GM12878 (cell line): ENCODE measurements at regions not wholly inside any gene's neighbourhood (a gene's known extent, or its start where the extent isn't known, plus 50 kb on each side); places are given as distances from the start of the nearest gene placed in this dataset.

ENCODE experiments used
- ATAC-seq: fragments of 200-7000 bp; cut with Tn5 transposase; 3 replicates; pipeline ENCODE4 v1.9.1; 2020; ENCODE audit warnings: mild to moderate bottlenecking, moderate library complexity
- BruUV-seq: library from RNA; stranded (reverse); fragments of 400-500 nt; replicated peaks from 2 replicates; lab custom pipeline; 2021; lab: Mats Ljungman, UMichigan
- CTCF ChIA-PET: fragments of 300-600 bp; sonication (Branson Sonifier 250); formaldehyde crosslinking; extraction: SDS; loops from one replicate; lab custom pipeline; 2021; ENCODE audit warnings: inconsistent platforms; lab: Yijun Ruan, JAX
- POLR2A ChIA-PET: fragments of 350-600 bp; formaldehyde crosslinking; extraction: SDS; loops from one replicate; lab custom pipeline; 2021; ENCODE audit warnings: inconsistent platforms; lab: Charles Lee
- RAD21 ChIA-PET: fragments of 300-600 bp; sonication (Branson Sonifier 250); formaldehyde crosslinking; loops from one replicate; lab custom pipeline; 2023; ENCODE audit warnings: antibody characterized with exemption; ENCODE audit not compliant: unreplicated experiment; lab: Charles Lee
- SMC1A ChIA-PET: fragments of 300-600 bp; sonication (Branson Sonifier 250); formaldehyde crosslinking; loops from one replicate; lab custom pipeline; 2023; ENCODE audit not compliant: unreplicated experiment, uncharacterized antibody; lab: Charles Lee
- DNase-seq: peaks from one replicate; pipeline ENCODE4 v3.0.0-alpha.2; 2011; ENCODE audit warnings: low read depth, low spot score
- FAIRE-seq: peaks from 3 replicates; lab custom pipeline; 2011; peaks lifted over from hg19 to GRCh38; lab: Jason Lieb, UNC
- H2AFZ ChIP-seq: 2 replicates; pipeline ENCODE4 v1.6.0; 2011; ENCODE audit warnings: low read depth, low read length, control low read depth; ENCODE audit not compliant: control insufficient read depth
- H3K27ac ChIP-seq: 2 replicates; pipeline ENCODE4 v1.5.1; 2011; ENCODE audit warnings: control low read depth; ENCODE audit not compliant: control insufficient read depth, insufficient read depth
- H3K27me3 ChIP-seq, 2 experiments: replicated peaks in 1 of 2; 2 replicates each; pipeline versions ENCODE4 v1.6.0 to v1.6.1; 2011; ENCODE audit warnings: low read length in 1 of 2; ENCODE audit not compliant: control insufficient read depth in 2 of 2, insufficient read depth in 2 of 2
- H3K36me3 ChIP-seq, 2 experiments: 2 replicates each; pipeline ENCODE4 v1.5.1; 2011; ENCODE audit warnings: low read length in 1 of 2; ENCODE audit not compliant: control insufficient read depth in 2 of 2, insufficient read depth in 2 of 2
- H3K4me1 ChIP-seq: 2 replicates; pipeline ENCODE4 v1.6.1; 2011; ENCODE audit warnings: mild to moderate bottlenecking, low read length, moderate library complexity, mixed read lengths; ENCODE audit not compliant: control insufficient read depth, insufficient read depth
- H3K4me2 ChIP-seq: 2 replicates; pipeline ENCODE4 v1.6.0; 2011; ENCODE audit warnings: control low read depth; ENCODE audit not compliant: control insufficient read depth, insufficient read depth
- H3K4me3 ChIP-seq: fragments of 200-600 bp; sonication (generic); 2 replicates; pipeline ENCODE4 v1.5.1; 2016
- H3K79me2 ChIP-seq: 2 replicates; pipeline ENCODE4 v1.6.0; 2011; ENCODE audit warnings: low read length; ENCODE audit not compliant: control insufficient read depth, insufficient read depth
- H3K9ac ChIP-seq: 2 replicates; pipeline ENCODE4 v1.8.0; 2011; ENCODE audit warnings: low read length, control low read depth, mixed read lengths; ENCODE audit not compliant: control insufficient read depth, insufficient read depth
- H3K9me3 ChIP-seq: replicated peaks from 3 replicates; pipeline ENCODE4 v1.5.1; 2011; ENCODE audit warnings: mild to moderate bottlenecking, low read length; ENCODE audit not compliant: control insufficient read depth, insufficient read depth
- H4K20me1 ChIP-seq: 2 replicates; pipeline ENCODE4 v1.6.0; 2011; ENCODE audit not compliant: control insufficient read depth, insufficient read depth
- ATF7 ChIP-seq: fragments of 450-650 bp; IDR thresholded peaks from 2 replicates; pipeline ENCODE4 v1.6.1; 2016; ENCODE audit warnings: low read depth, mild to moderate bottlenecking
- DPF2 ChIP-seq: fragments of 450-650 bp; IDR thresholded peaks from 2 replicates; pipeline ENCODE4 v1.6.1; 2017; ENCODE audit warnings: mild to moderate bottlenecking
- EP300 ChIP-seq, 2 experiments: fragments of 150-350 bp in 1 of 2; IDR thresholded peaks; 2 replicates each; pipeline ENCODE4 v1.6.1; 2011 to 2012; ENCODE audit warnings: low read depth in 2 of 2, low read length in 2 of 2, borderline replicate concordance in 1 of 2, improper control_type of control experiment in 1 of 2, inconsistent platforms in 1 of 2; ENCODE audit not compliant: control insufficient read depth in 1 of 2
- GATAD2B ChIP-seq: fragments of 450-650 bp; conservative IDR thresholded peaks from 2 replicates; pipeline ENCODE4 v1.6.1; 2017; ENCODE audit warnings: low read depth, mild to moderate bottlenecking, moderate library complexity
- IKZF1 ChIP-seq: fragments of 450-650 bp; conservative IDR thresholded peaks from 2 replicates; pipeline ENCODE4 v1.6.1; 2017; ENCODE audit warnings: antibody characterized with exemption, mild to moderate bottlenecking
- IKZF2 ChIP-seq, 2 experiments: fragments of 450-650 bp; IDR thresholded peaks; 2 replicates each; pipeline ENCODE4 v1.6.1; 2017; ENCODE audit warnings: mild to moderate bottlenecking in 2 of 2, moderate library complexity in 2 of 2
- JUNB ChIP-seq: IDR thresholded peaks from 2 replicates; pipeline ENCODE4 v1.6.1; 2016; ENCODE audit warnings: antibody characterized with exemption, mild to moderate bottlenecking
- MTA2 ChIP-seq: fragments of 450-650 bp; IDR thresholded peaks from 2 replicates; pipeline ENCODE4 v1.6.1; 2016; ENCODE audit warnings: low read depth, mild to moderate bottlenecking, moderate library complexity
- MTA3 ChIP-seq: IDR thresholded peaks from 2 replicates; pipeline ENCODE4 v1.6.1; 2012; ENCODE audit warnings: low read length, inconsistent platforms, borderline replicate concordance
- NBN ChIP-seq: fragments of 450-650 bp; IDR thresholded peaks from 2 replicates; pipeline ENCODE4 v1.6.1; 2016
- RFX5 ChIP-seq: IDR thresholded peaks from 2 replicates; pipeline ENCODE4 v1.6.1; 2011; ENCODE audit warnings: low read depth, low read length, improper control_type of control experiment
- RUNX3 ChIP-seq: IDR thresholded peaks from 2 replicates; pipeline ENCODE4 v1.6.1; 2012; ENCODE audit warnings: low read length, inconsistent platforms
- ZNF384 ChIP-seq: IDR thresholded peaks from 2 replicates; pipeline ENCODE4 v1.6.1; 2012; ENCODE audit warnings: low read depth, mild to moderate bottlenecking, low read length, improper control_type of control experiment, borderline replicate concordance
- WGBS: methylation state at CpG from one replicate; pipeline ENCODE4 v1.1.6; 2016; ENCODE audit warnings: low lambda C conversion rate; ENCODE audit not compliant: insufficient replicate concordance, insufficient coverage; ENCODE audit errors: missing lambda C conversion rate; 5-methylcytosine and 5-hydroxymethylcytosine counted together
- in situ Hi-C: fragments of 300-500 bp; cut with MboI; formaldehyde crosslinking; loops from 9 replicates; pipeline ENCODE4 v1.14.3; 2018; ENCODE audit warnings: mixed read lengths
- intact Hi-C: fragments of 100-400 bp; cut with micrococcal nuclease; formaldehyde crosslinking; loops from one replicate; pipeline ENCODE4 v1.14.2; 2022; ENCODE audit not compliant: unreplicated experiment
- TF ChIP-seq, protein P1 (sequence below): fragments of 450-650 bp; IDR thresholded peaks from 2 replicates; pipeline ENCODE4 v1.6.1; 2017; ENCODE audit warnings: low read depth, mild to moderate bottlenecking, moderate library complexity
- TF ChIP-seq, protein P2 (sequence below): fragments of 450-650 bp; IDR thresholded peaks from 2 replicates; pipeline ENCODE4 v1.6.1; 2017; ENCODE audit warnings: mild to moderate bottlenecking
- TF ChIP-seq, protein P3 (sequence below): fragments of 450-650 bp; IDR thresholded peaks from 2 replicates; pipeline ENCODE4 v1.6.1; 2016; ENCODE audit warnings: mild to moderate bottlenecking
- TF ChIP-seq, protein P4 (sequence below): IDR thresholded peaks from 2 replicates; pipeline ENCODE4 v1.6.1; 2012; ENCODE audit warnings: low read depth, low read length, improper control_type of control experiment

DNA sequence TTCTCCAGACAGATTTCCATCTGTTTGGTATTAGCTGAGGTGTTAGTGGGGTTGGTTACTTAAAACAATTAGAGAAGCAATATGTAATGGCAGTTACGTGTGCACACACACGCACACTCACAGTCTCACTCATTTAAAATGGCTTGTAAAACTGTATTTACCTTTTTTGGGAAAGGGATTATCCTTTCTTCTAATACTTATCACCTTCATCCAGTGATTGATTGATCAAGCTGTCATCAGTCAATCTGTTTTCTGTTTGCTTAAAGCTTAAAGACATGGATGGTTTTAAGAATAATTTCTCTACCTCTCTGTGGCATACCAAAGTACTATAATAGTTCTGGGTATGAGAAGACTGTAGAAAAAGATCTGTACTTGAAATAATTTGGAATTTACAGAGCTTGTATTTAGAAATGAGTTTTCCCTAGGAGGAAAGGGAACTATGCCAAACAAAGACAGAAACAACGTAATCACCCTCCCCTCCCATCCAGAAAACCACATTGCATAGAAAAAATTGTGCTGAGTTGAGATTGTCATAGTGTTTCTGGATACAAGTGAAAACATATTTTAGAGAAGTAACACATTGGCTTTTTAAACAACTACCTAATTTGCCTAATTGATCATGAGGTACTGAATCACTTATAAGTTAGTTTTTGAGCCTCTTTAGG is 455.8 kb downstream of the PCNX1 start:
- WGBS = 31% methylated on average over 3 of the region's 3 CpGs
- intact Hi-C loops = loop anchor here (5.0 kb wide), 1 partner anchor 34 kb away; no protein-coding TSS in a partner anchor
- no TSS peak for BruUV-seq
- FAIRE-seq (no peak), ATAC-seq (peak; percentile 73), DNase-seq (peak; percentile 53)
- peaks cover 85% of the 10 kb centered on the region for H3K79me2 ChIP-seq
- ChIA-PET RAD21 (interaction anchor here (0.9 to 4.7 kb wide), 18 partner anchors 9 to 221 kb away, joined by 3 to 36 read pairs (median 4); no protein-coding TSS in a partner anchor), CTCF (interaction anchor here (0.6 to 1.8 kb wide), 5 partner anchors 11 to 221 kb away, joined by 3 to 5 read pairs (median 4); no protein-coding TSS in a partner anchor), SMC1A (interaction anchor here (0.7 to 2.8 kb wide), 26 partner anchors 9 to 196 kb away, joined by 3 to 28 read pairs (median 4); no protein-coding TSS in a partner anchor), POLR2A (interaction anchor here (0.8 to 2.0 kb wide), 10 partner anchors 8 to 192 kb away, joined by 3 to 7 read pairs (median 3); no protein-coding TSS in a partner anchor)
- in situ Hi-C loops = no loop called here
- 0 out of 2 replicates have a peak overlapping the region, but pooled peaks have one; percentile 1 for H3K4me2 ChIP-seq
- no peaks in the 10 kb centered on the region for H4K20me1 ChIP-seq
- H3K4me1 ChIP-seq = peaks cover 49% of the 10 kb centered on the region
- H3K27me3 ChIP-seq = no peaks in the 10 kb centered on the region
- no peak overlapping the region for H3K9ac ChIP-seq
- H3K9me3 ChIP-seq = peaks cover 30% of the 10 kb centered on the region
- no peak overlapping the region for H2AFZ ChIP-seq
- peaks cover 0 to 3% of the 10 kb centered on the region in 2 experiments; a peak in 2 of 4 replicates for H3K36me3 ChIP-seq
- H3K4me3 ChIP-seq = no peak overlapping the region
- peak overlapping the region; percentile 47; the same call in 1 of the 2 replicates for H3K27ac ChIP-seq
- TF ChIP-seq EP300 (IDR thresholded peaks at IDR 0.05; ENCODE audit: borderline replicate concordance in 1 of 2, control insufficient read depth in 1 of 2, low read depth in 2 of 2, low read length in 2 of 2) = peak; percentile 33 to 51; a peak in 1 of 4 replicates
- peak; percentile 54 for TF ChIP-seq IKZF1
- peak; percentile 80; the same call in 1 of the 2 replicates for TF ChIP-seq RUNX3
- TF ChIP-seq, protein P1, sequence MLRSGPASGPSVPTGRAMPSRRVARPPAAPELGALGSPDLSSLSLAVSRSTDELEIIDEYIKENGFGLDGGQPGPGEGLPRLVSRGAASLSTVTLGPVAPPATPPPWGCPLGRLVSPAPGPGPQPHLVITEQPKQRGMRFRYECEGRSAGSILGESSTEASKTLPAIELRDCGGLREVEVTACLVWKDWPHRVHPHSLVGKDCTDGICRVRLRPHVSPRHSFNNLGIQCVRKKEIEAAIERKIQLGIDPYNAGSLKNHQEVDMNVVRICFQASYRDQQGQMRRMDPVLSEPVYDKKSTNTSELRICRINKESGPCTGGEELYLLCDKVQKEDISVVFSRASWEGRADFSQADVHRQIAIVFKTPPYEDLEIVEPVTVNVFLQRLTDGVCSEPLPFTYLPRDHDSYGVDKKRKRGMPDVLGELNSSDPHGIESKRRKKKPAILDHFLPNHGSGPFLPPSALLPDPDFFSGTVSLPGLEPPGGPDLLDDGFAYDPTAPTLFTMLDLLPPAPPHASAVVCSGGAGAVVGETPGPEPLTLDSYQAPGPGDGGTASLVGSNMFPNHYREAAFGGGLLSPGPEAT = peak; percentile 80
- peak; percentile 80 for TF ChIP-seq ZNF384
- TF ChIP-seq RFX5 = peak; percentile 18; the same call in 1 of the 2 replicates
- 0 out of 2 replicates have a peak, but pooled peaks have one; percentile 49 for TF ChIP-seq NBN
- TF ChIP-seq IKZF2 (IDR thresholded peaks at IDR 0.05) = peak; percentile 70 to 73; a peak in 3 of 4 replicates
- TF ChIP-seq ATF7 = peak; percentile 78
- TF ChIP-seq GATAD2B = no peak
- TF ChIP-seq, protein P2, sequence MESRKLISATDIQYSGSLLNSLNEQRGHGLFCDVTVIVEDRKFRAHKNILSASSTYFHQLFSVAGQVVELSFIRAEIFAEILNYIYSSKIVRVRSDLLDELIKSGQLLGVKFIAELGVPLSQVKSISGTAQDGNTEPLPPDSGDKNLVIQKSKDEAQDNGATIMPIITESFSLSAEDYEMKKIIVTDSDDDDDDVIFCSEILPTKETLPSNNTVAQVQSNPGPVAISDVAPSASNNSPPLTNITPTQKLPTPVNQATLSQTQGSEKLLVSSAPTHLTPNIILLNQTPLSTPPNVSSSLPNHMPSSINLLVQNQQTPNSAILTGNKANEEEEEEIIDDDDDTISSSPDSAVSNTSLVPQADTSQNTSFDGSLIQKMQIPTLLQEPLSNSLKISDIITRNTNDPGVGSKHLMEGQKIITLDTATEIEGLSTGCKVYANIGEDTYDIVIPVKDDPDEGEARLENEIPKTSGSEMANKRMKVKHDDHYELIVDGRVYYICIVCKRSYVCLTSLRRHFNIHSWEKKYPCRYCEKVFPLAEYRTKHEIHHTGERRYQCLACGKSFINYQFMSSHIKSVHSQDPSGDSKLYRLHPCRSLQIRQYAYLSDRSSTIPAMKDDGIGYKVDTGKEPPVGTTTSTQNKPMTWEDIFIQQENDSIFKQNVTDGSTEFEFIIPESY = no peak
- TF ChIP-seq JUNB = 0 out of 2 replicates have a peak, but pooled peaks have one; percentile 24
- TF ChIP-seq MTA3 = no peak
- TF ChIP-seq MTA2 = peak; percentile 89
- TF ChIP-seq, protein P3, sequence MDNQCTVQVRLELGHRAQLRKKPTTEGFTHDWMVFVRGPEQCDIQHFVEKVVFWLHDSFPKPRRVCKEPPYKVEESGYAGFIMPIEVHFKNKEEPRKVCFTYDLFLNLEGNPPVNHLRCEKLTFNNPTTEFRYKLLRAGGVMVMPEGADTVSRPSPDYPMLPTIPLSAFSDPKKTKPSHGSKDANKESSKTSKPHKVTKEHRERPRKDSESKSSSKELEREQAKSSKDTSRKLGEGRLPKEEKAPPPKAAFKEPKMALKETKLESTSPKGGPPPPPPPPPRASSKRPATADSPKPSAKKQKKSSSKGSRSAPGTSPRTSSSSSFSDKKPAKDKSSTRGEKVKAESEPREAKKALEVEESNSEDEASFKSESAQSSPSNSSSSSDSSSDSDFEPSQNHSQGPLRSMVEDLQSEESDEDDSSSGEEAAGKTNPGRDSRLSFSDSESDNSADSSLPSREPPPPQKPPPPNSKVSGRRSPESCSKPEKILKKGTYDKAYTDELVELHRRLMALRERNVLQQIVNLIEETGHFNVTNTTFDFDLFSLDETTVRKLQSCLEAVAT = peak; percentile 52; the same call in 1 of the 2 replicates
- TF ChIP-seq, protein P4, sequence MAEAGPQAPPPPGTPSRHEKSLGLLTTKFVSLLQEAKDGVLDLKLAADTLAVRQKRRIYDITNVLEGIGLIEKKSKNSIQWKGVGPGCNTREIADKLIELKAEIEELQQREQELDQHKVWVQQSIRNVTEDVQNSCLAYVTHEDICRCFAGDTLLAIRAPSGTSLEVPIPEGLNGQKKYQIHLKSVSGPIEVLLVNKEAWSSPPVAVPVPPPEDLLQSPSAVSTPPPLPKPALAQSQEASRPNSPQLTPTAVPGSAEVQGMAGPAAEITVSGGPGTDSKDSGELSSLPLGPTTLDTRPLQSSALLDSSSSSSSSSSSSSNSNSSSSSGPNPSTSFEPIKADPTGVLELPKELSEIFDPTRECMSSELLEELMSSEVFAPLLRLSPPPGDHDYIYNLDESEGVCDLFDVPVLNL = no peak
- peak; percentile 45; the same call in 1 of the 2 replicates for TF ChIP-seq DPF2
